ENCODE measurements at regions not wholly inside any gene's neighbourhood (a gene's known extent, or its start where the extent isn't known, plus 50 kb on each side); places are given as distances from the start of the nearest gene placed in this dataset.

DNA sequence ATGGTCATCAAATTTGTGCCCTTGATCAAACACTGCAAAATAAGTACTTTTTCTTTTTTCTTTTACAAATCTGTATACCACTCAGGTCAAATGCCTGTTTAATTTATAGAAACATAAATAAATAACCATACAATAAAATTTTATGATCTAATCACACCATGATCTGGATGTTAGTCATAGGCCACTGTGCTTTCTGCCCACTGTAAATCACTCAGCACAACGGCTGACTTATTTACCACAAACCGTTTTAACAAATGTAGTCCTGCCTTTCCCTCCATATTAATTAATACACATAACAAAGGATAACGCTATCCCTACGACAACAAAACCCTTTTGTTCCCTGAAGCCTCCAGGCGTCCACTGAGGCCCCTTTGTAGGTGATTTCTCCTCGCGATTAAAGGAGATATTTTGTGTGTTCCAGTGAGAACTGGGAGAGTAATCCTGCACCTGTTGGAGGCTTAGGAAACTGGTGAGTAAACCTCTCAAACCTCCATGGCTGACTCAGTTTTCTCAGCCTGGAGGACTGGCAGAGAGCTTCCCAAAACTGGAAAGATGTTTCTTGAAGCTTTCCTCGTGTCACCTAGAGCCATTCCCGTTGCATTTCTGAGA lies 477.1 kb upstream of the SGCG start:
- peak; percentile 80 for DNase-seq

DNA sequence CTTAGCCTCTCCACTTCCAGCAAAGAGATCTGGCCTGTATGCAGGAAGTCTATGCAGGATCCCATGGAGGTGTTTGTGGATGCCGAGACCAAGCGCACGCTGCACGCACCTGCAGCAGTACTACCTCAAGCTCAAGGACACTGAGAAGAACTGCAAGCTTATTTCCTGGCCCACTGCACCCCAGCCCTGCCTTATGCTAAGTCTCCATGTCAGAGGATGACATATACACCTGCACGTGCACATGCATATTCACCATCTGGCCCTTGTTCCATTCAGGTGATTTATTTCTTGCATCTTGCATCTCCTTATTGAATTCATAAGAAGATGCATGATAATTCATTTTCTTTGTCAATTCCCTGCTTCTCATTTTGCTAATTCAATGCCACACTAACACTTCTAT lies 472.8 kb upstream of the SGCG start:
- no peak for DNase-seq

DNA sequence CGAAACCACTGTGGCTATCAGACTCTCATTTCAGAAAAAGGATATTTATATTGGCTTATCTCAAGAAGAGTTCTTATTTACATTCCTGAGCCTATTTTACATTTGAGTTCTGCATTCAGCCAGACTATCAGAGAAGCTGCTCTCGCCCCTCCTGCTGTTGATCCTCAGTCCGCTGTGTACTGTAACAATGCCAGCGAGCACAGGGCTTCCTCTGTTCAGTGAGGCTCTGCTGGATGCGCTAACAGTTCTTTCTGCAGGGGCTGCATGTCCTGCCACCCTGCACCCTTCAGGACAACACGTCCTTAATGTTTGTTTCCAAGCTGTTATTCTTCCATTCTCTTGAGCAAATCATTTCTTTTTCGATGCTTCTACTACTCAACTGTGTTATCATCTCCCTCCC lies 463.7 kb upstream of the SGCG start:
- DNase-seq = no peak

- DNase-seq = no peak
Measured at GRCh38 chr13:22726726-22727125, 454.1 kb upstream of the SGCG start.

DNA sequence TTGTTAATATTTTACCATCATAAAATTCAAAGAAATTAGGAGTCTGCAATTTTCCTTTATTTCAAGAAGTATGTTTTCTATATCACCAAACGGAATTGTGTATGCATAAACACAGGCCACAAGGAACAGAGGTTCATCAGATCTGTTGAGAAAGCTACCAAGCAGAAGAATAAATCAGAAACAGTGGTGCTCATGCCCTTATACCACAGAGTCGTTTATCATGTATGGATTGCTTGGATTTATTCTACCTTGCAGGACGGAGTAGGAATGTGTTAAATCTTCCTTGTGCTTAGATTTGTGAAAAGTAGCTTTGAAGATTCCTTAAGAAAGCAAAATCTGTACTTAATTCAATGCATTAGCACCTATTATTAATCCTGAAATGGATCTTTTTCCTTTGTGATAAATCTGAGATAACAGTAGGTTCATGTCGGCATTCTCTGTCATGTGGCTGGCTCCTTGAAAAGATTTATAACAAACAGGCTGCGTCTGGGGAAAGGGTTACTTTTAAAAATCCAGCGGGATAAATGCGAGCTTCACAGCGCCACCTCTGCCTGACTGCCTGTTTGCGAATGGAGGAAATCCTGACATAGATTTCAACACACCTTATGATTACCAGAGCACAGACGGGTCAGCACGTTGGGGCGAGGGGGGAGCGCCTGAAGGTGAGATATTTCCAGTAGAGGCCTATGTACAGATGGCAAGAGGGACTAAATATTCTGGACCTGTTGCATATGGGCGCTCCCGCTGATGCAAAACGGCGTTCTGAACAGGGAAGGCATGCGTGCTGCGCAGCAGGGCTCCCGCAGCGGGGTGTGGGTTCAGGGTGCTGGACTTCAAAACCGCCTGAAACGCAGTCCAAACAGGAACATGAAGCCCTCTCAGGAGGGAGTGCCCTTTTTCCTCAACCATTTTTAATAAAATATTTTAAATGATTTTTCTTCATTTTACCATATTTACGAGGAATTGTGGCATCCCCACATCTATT lies 445.5 kb upstream of the SGCG start:
- no peak for DNase-seq

- no peak for DNase-seq
Measured at GRCh38 chr13:22736084-22736767, 444.6 kb upstream of the SGCG start.

- no peak for DNase-seq
Measured at GRCh38 chr13:22736768-22737092, 444.0 kb upstream of the SGCG start.

DNA sequence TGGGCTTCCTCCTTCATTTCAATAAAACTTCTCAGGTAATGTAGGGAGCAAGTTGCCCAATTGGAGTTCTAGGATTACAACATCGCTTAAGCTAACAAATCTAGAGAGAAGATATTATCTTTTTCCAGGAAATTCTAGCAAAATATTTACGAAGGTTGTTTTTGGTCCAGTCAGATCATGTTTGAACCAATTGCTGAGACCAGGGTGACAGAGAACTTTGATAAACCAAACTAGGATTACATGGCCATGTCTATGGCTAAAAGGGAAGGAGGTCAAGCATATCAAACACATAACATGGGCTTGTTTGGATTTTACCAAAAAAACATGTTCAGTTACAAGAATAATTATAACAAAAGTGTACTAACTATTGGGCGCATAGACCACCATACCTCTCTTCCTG lies 442.4 kb upstream of the SGCG start:
- DNase-seq = no peak

- peak; percentile 65 for DNase-seq
Measured at GRCh38 chr13:22740264-22740663, 440.5 kb upstream of the SGCG start.

GRCh38 chr13:22744688-22745452 lies 435.9 kb upstream of the SGCG start:
- DNase-seq = no peak

GRCh38 chr13:22748866-22749577 lies 431.8 kb upstream of the SGCG start:
- DNase-seq = no peak

GRCh38 chr13:22749626-22750025 lies 431.2 kb upstream of the SGCG start:
- DNase-seq = no peak

DNA sequence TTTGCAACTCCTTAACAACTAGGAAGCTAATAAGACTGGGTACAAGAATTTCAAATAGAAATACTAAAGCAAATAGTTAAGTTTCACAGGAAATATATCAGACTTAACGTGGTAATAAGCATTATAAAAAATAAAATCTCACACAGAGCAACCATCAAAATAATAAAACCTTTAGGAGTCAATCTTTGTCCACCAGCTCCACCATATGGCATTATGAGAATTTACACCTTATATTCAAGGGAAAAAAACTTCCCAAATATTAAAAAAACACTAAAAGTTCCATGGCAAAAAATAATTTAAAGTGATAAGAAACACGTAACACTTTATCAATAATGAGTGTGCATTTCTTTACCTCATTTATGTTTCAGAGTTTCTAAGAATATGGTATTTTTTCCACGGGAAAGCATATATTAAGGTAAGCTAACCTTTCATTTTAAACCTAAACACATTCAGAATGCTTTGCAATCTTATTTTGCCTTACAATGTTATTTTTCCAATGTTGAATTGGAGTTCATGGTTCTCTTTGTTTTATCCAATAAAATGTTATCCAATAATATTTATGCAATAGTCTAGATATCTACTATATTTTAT lies 423.2 kb upstream of the SGCG start:
- DNase-seq = peak; percentile 37

GRCh38 chr13:22758245-22758644 lies 422.5 kb upstream of the SGCG start:
- no peak for DNase-seq

DNA sequence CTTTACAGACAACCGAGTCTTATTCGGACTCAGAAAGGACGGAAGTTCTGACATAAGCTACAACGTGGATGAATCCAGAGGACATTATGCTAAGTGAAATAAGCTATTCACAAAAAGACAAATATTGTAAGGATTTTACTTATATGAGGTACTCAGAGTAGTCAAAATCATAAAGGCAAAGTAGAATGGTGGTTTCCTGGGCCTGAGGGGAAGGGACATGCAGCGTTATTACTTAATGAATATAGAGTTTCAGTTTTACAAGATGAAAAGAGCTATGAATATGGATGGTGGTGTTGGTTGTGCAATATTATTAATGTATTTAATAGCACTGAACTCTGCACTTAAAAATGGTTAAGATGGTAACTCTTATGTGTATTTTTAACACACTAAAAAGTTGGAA lies 419.1 kb upstream of the SGCG start:
- no peak for DNase-seq

DNA sequence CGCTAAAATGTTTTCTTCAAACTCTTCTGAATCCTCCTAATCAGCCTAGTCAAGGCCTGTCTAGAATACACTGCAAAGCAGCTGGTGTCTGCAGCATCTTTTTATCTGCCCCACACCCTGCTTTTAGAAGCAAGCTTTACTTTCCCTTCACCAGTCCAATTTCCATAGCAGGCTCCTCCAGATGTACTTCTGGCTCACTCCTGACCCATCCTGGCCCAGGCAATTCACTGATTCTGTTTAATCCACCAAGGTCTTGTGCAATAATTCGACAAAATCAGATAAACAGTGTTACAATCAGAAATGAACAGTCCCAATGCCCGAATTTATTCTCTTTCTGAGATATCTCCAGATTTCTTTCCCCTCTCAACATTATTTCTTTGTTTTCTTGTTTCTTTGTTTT lies 415.2 kb upstream of the SGCG start:
- DNase-seq = no peak

DNA sequence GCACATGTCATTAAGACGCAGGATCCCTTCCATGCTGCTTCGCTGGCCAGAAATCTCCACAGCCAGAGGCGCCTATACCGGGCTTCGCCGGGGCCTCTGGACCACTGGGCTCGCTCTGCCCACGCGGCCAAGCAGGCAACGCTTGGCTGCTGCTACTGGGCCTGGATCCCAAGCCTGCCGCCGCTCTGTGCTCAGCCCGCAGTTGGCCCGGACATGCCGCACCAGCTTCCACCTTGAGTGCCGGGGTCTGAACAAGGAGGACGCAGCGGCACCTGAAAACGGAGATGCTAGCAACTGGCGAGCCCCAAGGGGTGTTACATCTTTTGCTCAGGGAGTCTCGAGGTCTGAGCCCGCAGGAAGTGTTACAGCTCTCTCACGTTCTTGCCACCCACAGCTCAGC lies 409.9 kb upstream of the SGCG start:
- DNase-seq = no peak

- no peak for DNase-seq
Measured at GRCh38 chr13:22773465-22773864, 407.3 kb upstream of the SGCG start.

DNA sequence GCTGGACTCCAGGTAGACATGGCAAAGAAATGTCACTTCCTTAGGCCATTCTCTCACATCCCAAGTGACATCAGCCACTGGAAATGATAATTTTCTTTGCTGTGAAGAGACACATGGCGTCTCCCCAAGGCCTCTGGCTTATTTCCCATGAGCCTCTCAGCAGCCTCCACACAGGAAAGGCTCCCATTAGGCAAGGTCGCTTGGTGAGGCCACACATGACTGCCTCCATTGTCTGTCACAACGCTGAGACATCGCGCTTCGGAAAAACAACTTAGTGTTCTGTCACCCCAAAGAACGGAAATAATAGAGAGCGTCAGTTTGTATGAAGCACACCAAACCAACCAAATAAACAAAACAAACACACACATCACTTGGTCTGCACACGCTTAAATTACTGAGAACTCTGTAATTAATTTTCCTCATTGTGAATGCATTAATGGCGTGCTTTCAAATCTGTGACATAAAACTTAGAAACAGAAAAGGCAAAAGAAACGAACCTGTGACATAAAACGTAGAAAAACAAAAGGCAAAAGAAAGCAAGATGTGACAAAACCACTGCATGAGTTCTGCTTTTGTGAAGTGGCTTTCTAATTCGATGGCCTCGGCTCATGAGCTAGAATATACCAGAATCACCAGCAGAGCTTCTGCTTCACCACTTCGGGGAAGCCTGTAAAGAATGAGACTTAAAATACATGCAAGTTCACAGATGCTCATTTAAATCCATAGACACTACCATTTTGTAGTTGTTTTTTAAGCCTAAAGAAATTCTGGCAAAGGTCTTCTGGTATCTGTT lies 404.2 kb upstream of the SGCG start:
- DNase-seq = peak; percentile 47

GRCh38 chr13:22777207-22777606 lies 403.6 kb upstream of the SGCG start:
- DNase-seq = no peak

- no peak for DNase-seq
Measured at GRCh38 chr13:22789027-22789593, 391.7 kb upstream of the SGCG start.

Data from NCI-H748 treated with DMSO at 0.1 percent for 48 hours (cell line).